22Rv1 (cell line): ENCODE measurements at regions not wholly inside any gene's neighbourhood (a gene's known extent, or its start where the extent isn't known, plus 50 kb on each side); places are given as distances from the start of the nearest gene placed in this dataset.

Source experiments
- ZFX ChIP-seq: fragments of 450-650 bp; IDR thresholded peaks from 2 replicates; pipeline ENCODE4 v1.6.1; 2017; ENCODE audit warnings: antibody characterized with exemption, borderline replicate concordance
- TF ChIP-seq, protein P1 (sequence below): fragments of 450-650 bp; IDR thresholded peaks from 2 replicates; pipeline ENCODE4 v1.5.1; 2017; ENCODE audit warnings: mild to moderate bottlenecking

DNA sequence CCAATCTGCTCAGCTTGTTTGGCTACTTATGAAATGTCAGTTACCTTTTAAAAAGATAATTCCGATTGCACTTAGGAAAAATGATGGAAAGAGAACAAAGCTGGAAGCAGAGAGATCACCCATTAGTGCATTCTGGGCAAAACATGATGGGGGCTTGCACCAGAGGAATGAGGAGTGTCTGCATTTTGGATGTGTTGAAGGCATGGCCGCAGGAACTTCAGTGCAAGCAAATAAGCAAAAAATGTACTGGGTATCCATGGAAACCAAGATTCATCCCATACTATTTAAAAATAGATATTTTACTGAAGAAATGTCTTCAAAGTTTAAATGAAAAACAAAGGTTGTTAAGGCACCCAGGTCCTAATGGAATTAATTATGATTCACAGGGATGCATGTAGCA, 655.0 kb downstream of the POM121L12 start:
- TF ChIP-seq, protein P1, sequence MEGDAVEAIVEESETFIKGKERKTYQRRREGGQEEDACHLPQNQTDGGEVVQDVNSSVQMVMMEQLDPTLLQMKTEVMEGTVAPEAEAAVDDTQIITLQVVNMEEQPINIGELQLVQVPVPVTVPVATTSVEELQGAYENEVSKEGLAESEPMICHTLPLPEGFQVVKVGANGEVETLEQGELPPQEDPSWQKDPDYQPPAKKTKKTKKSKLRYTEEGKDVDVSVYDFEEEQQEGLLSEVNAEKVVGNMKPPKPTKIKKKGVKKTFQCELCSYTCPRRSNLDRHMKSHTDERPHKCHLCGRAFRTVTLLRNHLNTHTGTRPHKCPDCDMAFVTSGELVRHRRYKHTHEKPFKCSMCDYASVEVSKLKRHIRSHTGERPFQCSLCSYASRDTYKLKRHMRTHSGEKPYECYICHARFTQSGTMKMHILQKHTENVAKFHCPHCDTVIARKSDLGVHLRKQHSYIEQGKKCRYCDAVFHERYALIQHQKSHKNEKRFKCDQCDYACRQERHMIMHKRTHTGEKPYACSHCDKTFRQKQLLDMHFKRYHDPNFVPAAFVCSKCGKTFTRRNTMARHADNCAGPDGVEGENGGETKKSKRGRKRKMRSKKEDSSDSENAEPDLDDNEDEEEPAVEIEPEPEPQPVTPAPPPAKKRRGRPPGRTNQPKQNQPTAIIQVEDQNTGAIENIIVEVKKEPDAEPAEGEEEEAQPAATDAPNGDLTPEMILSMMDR = no peak
- TF ChIP-seq ZFX = no peak
